H9 (cell line): ENCODE measurements at regions not wholly inside any gene's neighbourhood (a gene's known extent, or its start where the extent isn't known, plus 50 kb on each side); places are given as distances from the start of the nearest gene placed in this dataset.

Experiments
- DNase-seq: peaks from one replicate; pipeline ENCODE4 v3.0.0-alpha.2; 2017
- H2AFZ ChIP-seq: one replicate; pipeline ENCODE4 v1.6.1; 2013; ENCODE audit warnings: mild to moderate bottlenecking, low read length, control low read depth, moderate library complexity
- H2AK5ac ChIP-seq: 2 replicates; pipeline ENCODE4 v1.6.1; 2013; ENCODE audit warnings: low read length, control low read depth, mixed read lengths; ENCODE audit not compliant: insufficient read length
- H2BK120ac ChIP-seq: one replicate; pipeline ENCODE4 v1.6.1; 2013; ENCODE audit warnings: low read depth, mild to moderate bottlenecking, low read length, control low read depth, inconsistent platforms; ENCODE audit not compliant: poor library complexity, severe bottlenecking
- H2BK12ac ChIP-seq: 2 replicates; pipeline ENCODE4 v1.6.1; 2013; ENCODE audit warnings: low read length, control low read depth, mixed read lengths, low read depth; ENCODE audit not compliant: insufficient read length
- H2BK15ac ChIP-seq: 2 replicates; pipeline ENCODE4 v1.6.1; 2013; ENCODE audit warnings: low read depth, low read length, control low read depth
- H2BK20ac ChIP-seq: one replicate; pipeline ENCODE4 v1.6.1; 2013; ENCODE audit warnings: low read depth, mild to moderate bottlenecking, low read length, control low read depth, inconsistent platforms; ENCODE audit not compliant: poor library complexity, severe bottlenecking
- H2BK5ac ChIP-seq: 2 replicates; pipeline ENCODE4 v1.6.1; 2013; ENCODE audit warnings: low read length, control low read depth, mixed read lengths; ENCODE audit not compliant: insufficient read length
- H3K14ac ChIP-seq: 2 replicates; pipeline ENCODE4 v1.6.1; 2013; ENCODE audit warnings: low read length, control low read depth; ENCODE audit not compliant: insufficient read depth
- H3K18ac ChIP-seq: 2 replicates; pipeline ENCODE4 v1.6.1; 2013; ENCODE audit warnings: low read depth, mild to moderate bottlenecking, mixed read lengths, low read length, control low read depth; ENCODE audit not compliant: insufficient read length
- H3K23ac ChIP-seq: 2 replicates; pipeline ENCODE4 v1.6.1; 2013; ENCODE audit warnings: low read length, control low read depth, mixed read lengths, low read depth; ENCODE audit not compliant: insufficient read length
- H3K23me2 ChIP-seq: 2 replicates; pipeline ENCODE4 v1.6.1; 2013; ENCODE audit warnings: low read depth, mild to moderate bottlenecking, mixed read lengths, low read length, control low read depth; ENCODE audit not compliant: insufficient read length, poor library complexity, severe bottlenecking
- H3K27ac ChIP-seq: 2 replicates; pipeline ENCODE4 v1.5.1; 2013; ENCODE audit warnings: low read length, control low read depth, mixed read lengths, low read depth; ENCODE audit not compliant: insufficient read length
- H3K27me3 ChIP-seq: 2 replicates; pipeline ENCODE4 v1.6.1; 2013; ENCODE audit warnings: low read length, control low read depth, inconsistent platforms; ENCODE audit not compliant: insufficient read depth
- H3K4ac ChIP-seq: 2 replicates; pipeline ENCODE4 v1.6.1; 2013; ENCODE audit warnings: low read depth, mild to moderate bottlenecking, control low read depth, inconsistent platforms, low read length, moderate library complexity
- H3K4me1 ChIP-seq: 2 replicates; pipeline ENCODE4 v1.6.1; 2013; ENCODE audit warnings: low read length, control low read depth, inconsistent platforms; ENCODE audit not compliant: insufficient read depth
- H3K4me2 ChIP-seq: 2 replicates; pipeline ENCODE4 v1.6.1; 2013; ENCODE audit warnings: low read length, control low read depth, mixed read lengths; ENCODE audit not compliant: insufficient read length, insufficient read depth
- H3K56ac ChIP-seq: 2 replicates; pipeline ENCODE4 v1.6.1; 2013; ENCODE audit warnings: low read depth, mild to moderate bottlenecking, mixed read lengths, low read length, control low read depth; ENCODE audit not compliant: insufficient read length
- H3K79me1 ChIP-seq: 2 replicates; pipeline ENCODE4 v1.6.1; 2013; ENCODE audit warnings: low read depth, mild to moderate bottlenecking, moderate library complexity, low read length, control low read depth, inconsistent platforms; ENCODE audit not compliant: insufficient read depth, poor library complexity, severe bottlenecking
- H3K79me2 ChIP-seq: 2 replicates; pipeline ENCODE4 v1.6.1; 2013; ENCODE audit warnings: low read length, control low read depth, inconsistent platforms; ENCODE audit not compliant: insufficient read depth
- H3K9ac ChIP-seq: 2 replicates; pipeline ENCODE4 v1.6.1; 2013; ENCODE audit warnings: low read length, control low read depth, mixed read lengths; ENCODE audit not compliant: insufficient read length; ENCODE audit errors: extremely low read depth
- H3K9me3 ChIP-seq: one replicate; pipeline ENCODE4 v1.6.1; 2013; ENCODE audit warnings: low read depth, low read length, inconsistent platforms; ENCODE audit not compliant: control insufficient read depth
- H3T11ph ChIP-seq: one replicate; pipeline ENCODE4 v1.6.1; 2013; ENCODE audit warnings: mild to moderate bottlenecking, low read length, control low read depth, inconsistent platforms
- H4K20me1 ChIP-seq: one replicate; pipeline ENCODE4 v1.6.1; 2013; ENCODE audit not compliant: control insufficient read depth, insufficient read length, insufficient read depth
- H4K5ac ChIP-seq: 2 replicates; pipeline ENCODE4 v1.6.1; 2013; ENCODE audit warnings: low read depth, mild to moderate bottlenecking, mixed read lengths, low read length, control low read depth; ENCODE audit not compliant: insufficient read length
- H4K8ac ChIP-seq: replicated peaks from 2 replicates; pipeline ENCODE4 v1.6.1; 2013; ENCODE audit warnings: low read length, control low read depth, mixed read lengths, low read depth; ENCODE audit not compliant: insufficient read length
- H4K91ac ChIP-seq: 2 replicates; pipeline ENCODE4 v1.6.1; 2013; ENCODE audit warnings: low read depth, mild to moderate bottlenecking, moderate library complexity, mixed read lengths, low read length, control low read depth; ENCODE audit not compliant: insufficient read length
- H3K27ac Mint-ChIP-seq, 3 experiments: 2 replicates in 2 of 3; 3 replicates in 1 of 3; pipeline ENCODE4 v1.8.0; 2020 to 2021; ENCODE audit warnings: mixed read lengths in 3 of 3, mild to moderate bottlenecking in 1 of 3, moderate library complexity in 1 of 3
- H3K27me3 Mint-ChIP-seq: 2 replicates; pipeline ENCODE4 v1.8.0; 2021; ENCODE audit warnings: low read depth, mild to moderate bottlenecking, moderate library complexity, mixed read lengths
- H3K36me3 Mint-ChIP-seq, 3 experiments: 2 replicates in 2 of 3; 3 replicates in 1 of 3; pipeline ENCODE4 v1.8.0; 2020 to 2021; ENCODE audit warnings: low read depth in 3 of 3, mixed read lengths in 3 of 3; ENCODE audit not compliant: insufficient read depth in 1 of 3
- H3K4me1 Mint-ChIP-seq, 2 experiments: 2 replicates each; pipeline ENCODE4 v1.8.0; 2020; ENCODE audit warnings: mixed read lengths in 2 of 2
- H3K4me3 Mint-ChIP-seq, 2 experiments: 2 replicates in 1 of 2; 3 replicates in 1 of 2; pipeline ENCODE4 v1.8.0; 2020 to 2021; ENCODE audit warnings: mild to moderate bottlenecking in 2 of 2, mixed read lengths in 2 of 2, moderate library complexity in 1 of 2
- H3K9me3 Mint-ChIP-seq, 2 experiments: 2 replicates in 1 of 2; 3 replicates in 1 of 2; pipeline ENCODE4 v1.8.0; 2020; ENCODE audit warnings: mild to moderate bottlenecking in 2 of 2, mixed read lengths in 2 of 2, moderate library complexity in 1 of 2
- CTCF ChIP-seq: fragments of 200-600 bp; sonication (generic); conservative IDR thresholded peaks from 3 replicates; pipeline ENCODE4 v1.8.0; 2021; ENCODE audit warnings: antibody characterized with exemption, mild to moderate bottlenecking
- WGBS: extraction: QIAGEN DNeasy Blood & Tissue Kit; methylation state at CpG from one replicate; pipeline ENCODE4 v1.1.7; 2013; ENCODE audit warnings: missing lambda C conversion rate, low lambda C conversion rate, mixed read lengths; ENCODE audit not compliant: insufficient read length; ENCODE audit errors: extremely low coverage; 5-methylcytosine and 5-hydroxymethylcytosine counted together

- H3K27ac Mint-ChIP-seq, result no peak overlapping the region
- no peak overlapping the region for H3K23ac ChIP-seq
- no peak overlapping the region for H3K4me3 Mint-ChIP-seq
- no peak overlapping the region for H2BK20ac ChIP-seq
- no peak overlapping the region for H4K91ac ChIP-seq
- H3K18ac ChIP-seq, result no peak overlapping the region
- H2BK12ac ChIP-seq, result no peak overlapping the region
- no peak overlapping the region for H3K4ac ChIP-seq
- no peak overlapping the region for H3K56ac ChIP-seq
- no peak overlapping the region for H4K8ac ChIP-seq
- H3K79me2 ChIP-seq, result no peaks in the 10 kb centered on the region
- H2AK5ac ChIP-seq, result no peak overlapping the region
- no peak overlapping the region for H2BK5ac ChIP-seq
- H2AFZ ChIP-seq, result no peak overlapping the region
- H3T11ph ChIP-seq, result no peak overlapping the region
- no peak overlapping the region for H4K5ac ChIP-seq
- 0 out of 7 replicates have a peak, but pooled peaks cover 0 to under 1% (median 0%) of the 10 kb centered on the region in 3 experiments for H3K36me3 Mint-ChIP-seq
- H3K27me3 ChIP-seq, result no peaks in the 10 kb centered on the region
- H2BK15ac ChIP-seq, result no peak overlapping the region
- H3K4me2 ChIP-seq, result no peak overlapping the region
- no peak overlapping the region for H3K14ac ChIP-seq
- H3K9me3 Mint-ChIP-seq, result peaks cover 0 to 1% of the 10 kb centered on the region in 2 experiments; a peak in 2 of 5 replicates
- H3K27me3 Mint-ChIP-seq, result no peaks in the 10 kb centered on the region
- no peak overlapping the region for H2BK120ac ChIP-seq
- WGBS, result no CpG with 5 or more reads among the region's 3 CpGs
- H3K9ac ChIP-seq, result no peak overlapping the region
- no peak for TF ChIP-seq CTCF
- H3K79me1 ChIP-seq, result no peaks in the 10 kb centered on the region
- no peaks in the 10 kb centered on the region for H3K23me2 ChIP-seq
- H3K4me1 ChIP-seq, result no peaks in the 10 kb centered on the region
- H4K20me1 ChIP-seq, result no peaks in the 10 kb centered on the region
- no peak overlapping the region for H3K27ac ChIP-seq
- DNase-seq, result no peak
- H3K9me3 ChIP-seq, result no peaks in the 10 kb centered on the region
- H3K4me1 Mint-ChIP-seq, result peaks cover 8 to 9% of the 10 kb centered on the region in 2 experiments
These were observed 479.7 kb downstream of the FSCB start for GRCh38 chr14:44027397-44027796.
